HFFc6 (cell line): ENCODE measurements at regions not wholly inside any gene's neighbourhood (a gene's known extent, or its start where the extent isn't known, plus 50 kb on each side); places are given as distances from the start of the nearest gene placed in this dataset.

Experiments used
- DNase-seq: peaks from one replicate; pipeline ENCODE4 v3.0.0-alpha.2; 2018
- H3K27ac Mint-ChIP-seq: 2 replicates; pipeline ENCODE4 v1.8.0; 2020; ENCODE audit warnings: mild to moderate bottlenecking, mixed read lengths
- H3K27me3 Mint-ChIP-seq: 2 replicates; pipeline ENCODE4 v1.8.0; 2021; ENCODE audit warnings: mild to moderate bottlenecking, moderate library complexity, mixed read lengths; ENCODE audit not compliant: insufficient read depth
- H3K36me3 Mint-ChIP-seq: 2 replicates; pipeline ENCODE4 v1.8.0; 2021; ENCODE audit warnings: low read depth, mixed read lengths
- H3K4me1 Mint-ChIP-seq: 2 replicates; pipeline ENCODE4 v1.8.0; 2020; ENCODE audit warnings: low read depth, mixed read lengths
- H3K4me3 Mint-ChIP-seq: 2 replicates; pipeline ENCODE4 v1.8.0; 2020; ENCODE audit warnings: mild to moderate bottlenecking, moderate library complexity, mixed read lengths
- H3K9me3 Mint-ChIP-seq: 2 replicates; pipeline ENCODE4 v1.8.0; 2020; ENCODE audit warnings: mild to moderate bottlenecking, mixed read lengths
- CTCF ChIP-seq: fragments of 200-600 bp; sonication (generic); IDR thresholded peaks from 2 replicates; pipeline ENCODE4 v1.5.0; 2021; ENCODE audit warnings: antibody characterized with exemption, mild to moderate bottlenecking

DNA sequence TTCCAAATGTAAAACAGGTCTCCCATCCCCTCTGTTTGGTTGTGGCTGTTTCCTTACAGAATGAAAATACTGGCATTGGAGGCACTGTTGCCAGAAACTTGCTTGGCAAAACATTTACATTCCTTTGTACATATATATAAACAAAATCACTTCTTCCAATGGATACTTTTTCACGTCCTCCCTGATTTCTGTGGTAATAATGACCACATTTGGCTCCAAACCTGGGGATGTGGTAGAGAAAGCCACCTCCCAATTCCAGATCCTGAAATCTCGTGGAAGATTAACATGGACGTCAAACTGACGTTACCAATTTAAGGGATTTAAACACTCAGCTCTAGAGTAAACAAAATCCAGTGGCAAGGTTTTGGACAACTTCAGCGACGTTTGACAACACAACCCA lies 370.8 kb upstream of the ZFHX3 start:
- Mint-ChIP-seq H3K4me1 (peaks cover 33% of the 10 kb centered on the region), H3K27ac (no peak overlapping the region), H3K4me3 (no peak overlapping the region), H3K36me3 (no peaks in the 10 kb centered on the region), H3K9me3 (no peaks in the 10 kb centered on the region), H3K27me3 (peaks cover 3% of the 10 kb centered on the region)
- no peak for DNase-seq
- TF ChIP-seq CTCF, result no peak

DNA sequence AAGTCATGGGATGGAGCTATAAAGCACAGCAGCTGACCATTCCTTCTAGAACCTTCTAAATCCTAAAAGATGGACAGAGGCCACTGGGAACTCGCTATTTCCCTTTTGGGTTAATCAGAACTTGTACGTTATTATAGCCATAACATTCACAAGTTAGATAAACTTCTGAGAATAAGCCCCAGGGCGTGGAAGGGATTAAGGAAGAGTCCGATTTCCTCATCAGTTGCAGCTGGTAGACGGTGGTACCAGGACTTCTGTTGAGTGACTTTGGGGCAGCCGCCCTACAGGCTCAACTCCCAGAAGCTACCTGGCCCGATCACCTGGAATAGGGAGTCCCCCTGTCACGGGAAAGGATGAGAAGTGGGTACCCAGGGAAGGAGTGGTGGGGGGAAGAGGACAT lies 370.1 kb upstream of the ZFHX3 start:
- H3K27me3 Mint-ChIP-seq, result peaks cover 3% of the 10 kb centered on the region
- no peak for DNase-seq
- TF ChIP-seq CTCF, result no peak

DNA sequence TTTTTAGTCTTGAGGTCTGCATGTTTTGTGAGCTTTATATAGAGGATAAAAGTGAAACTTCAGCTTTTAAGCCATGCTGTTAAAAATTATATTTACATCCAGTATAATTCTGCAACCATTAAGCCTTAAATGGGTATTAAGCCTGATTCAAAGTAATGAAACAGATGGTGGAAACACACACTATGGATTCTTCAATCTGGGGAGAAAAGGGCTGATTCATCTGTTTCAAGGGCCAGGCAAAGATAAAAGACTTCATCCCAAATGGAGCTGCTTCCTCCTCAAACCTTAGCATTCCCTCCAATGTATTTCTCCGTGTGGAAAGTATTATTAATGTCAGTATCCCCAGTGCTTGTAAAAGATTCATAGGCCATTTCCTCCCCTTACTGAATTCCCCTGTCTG lies 367.4 kb upstream of the ZFHX3 start:
- H3K9me3 Mint-ChIP-seq, result no peaks in the 10 kb centered on the region
- H3K27me3 Mint-ChIP-seq, result peaks cover 12% of the 10 kb centered on the region
- H3K4me3 Mint-ChIP-seq, result no peak overlapping the region
- H3K4me1 Mint-ChIP-seq, result peaks cover 20% of the 10 kb centered on the region
- no peak for TF ChIP-seq CTCF
- no peak for DNase-seq
- H3K27ac Mint-ChIP-seq, result no peak overlapping the region
- H3K36me3 Mint-ChIP-seq, result no peaks in the 10 kb centered on the region

More for the DNA sequence above, 370.1 kb upstream of the ZFHX3 start:
- H3K36me3 Mint-ChIP-seq, result no peaks in the 10 kb centered on the region
- H3K27ac Mint-ChIP-seq, result no peak overlapping the region
- H3K4me1 Mint-ChIP-seq, result peaks cover 33% of the 10 kb centered on the region
- H3K9me3 Mint-ChIP-seq, result no peaks in the 10 kb centered on the region
- H3K4me3 Mint-ChIP-seq, result no peak overlapping the region

GRCh38 chr16:73414638-73415037 lies 366.7 kb upstream of the ZFHX3 start:
- Mint-ChIP-seq H3K27ac (no peak overlapping the region), H3K4me3 (no peak overlapping the region), H3K27me3 (peaks cover 13% of the 10 kb centered on the region), H3K9me3 (no peaks in the 10 kb centered on the region), H3K4me1 (peaks cover 18% of the 10 kb centered on the region), H3K36me3 (no peaks in the 10 kb centered on the region)
- TF ChIP-seq CTCF, result no peak
- DNase-seq, result no peak

GRCh38 chr16:73413830-73414190 lies 365.9 kb upstream of the ZFHX3 start:
- TF ChIP-seq CTCF, result no peak
- H3K4me3 Mint-ChIP-seq, result no peak overlapping the region
- H3K9me3 Mint-ChIP-seq, result no peaks in the 10 kb centered on the region
- H3K36me3 Mint-ChIP-seq, result no peaks in the 10 kb centered on the region
- no peak overlapping the region for H3K27ac Mint-ChIP-seq
- H3K4me1 Mint-ChIP-seq, result peaks cover 9% of the 10 kb centered on the region
- H3K27me3 Mint-ChIP-seq, result peaks cover 13% of the 10 kb centered on the region
- no peak for DNase-seq
